Gastrocnemius medialis (tissue), 4 donors: ENCODE measurements at regions not wholly inside any gene's neighbourhood (a gene's known extent, or its start where the extent isn't known, plus 50 kb on each side); places are given as distances from the start of the nearest gene placed in this dataset.
A peak's percentile ranks its signal among the peaks of the same experiment; 100 is the strongest.

Experiments
- ATAC-seq, 2 donors: fragments of 150-250 bp; one replicate each; pipeline ENCODE4 v1.9.1; 2016
- DNase-seq, 2 donors: peaks; one replicate each; pipeline ENCODE4 v3.0.0-alpha.2; 2019
- H3K27ac ChIP-seq, 4 donors: fragments of 200-600 bp; sonication (generic); 1 replicate in 1 of 4; 2 replicates in 3 of 4; pipeline ENCODE4 v1.5.1; 2016 to 2018; ENCODE audit warnings: mild to moderate bottlenecking in 2 of 4, moderate library complexity in 1 of 4
- H3K27me3 ChIP-seq, 3 donors: fragments of 200-600 bp; sonication (generic) in 2 of 3; 1 replicate in 1 of 3; 2 replicates in 2 of 3; pipeline versions ENCODE4 v1.5.1 to v1.6.0; 2016 to 2019; ENCODE audit warnings: mild to moderate bottlenecking in 1 of 3, moderate library complexity in 1 of 3
- H3K36me3 ChIP-seq, 2 donors: fragments of 200-600 bp; sonication (generic) in 1 of 2; one replicate each; pipeline ENCODE4 v1.5.1; 2017 to 2018
- H3K4me1 ChIP-seq, 2 donors: fragments of 200-600 bp; sonication (generic) in 1 of 2; one replicate each; pipeline ENCODE4 v1.5.1; 2016 to 2017; ENCODE audit warnings: mild to moderate bottlenecking in 2 of 2
- H3K4me3 ChIP-seq, 4 donors: fragments of 200-600 bp; sonication (generic) in 3 of 4; 1 replicate in 1 of 4; 2 replicates in 3 of 4; pipeline ENCODE4 v1.5.1; 2016 to 2019; ENCODE audit warnings: mild to moderate bottlenecking in 2 of 4
- H3K9me3 ChIP-seq, 3 donors: fragments of 200-600 bp; sonication (generic) in 2 of 3; 1 replicate in 1 of 3; 2 replicates in 2 of 3; pipeline ENCODE4 v1.5.1; 2016 to 2019
- CTCF ChIP-seq, 5 experiments: fragments of 450-650 bp in 3 of 5; fragments of 200-600 bp in 2 of 5; sonication (generic) in 2 of 5; IDR thresholded peaks in 4 of 5; conservative IDR thresholded peaks in 1 of 5; 1 replicate in 4 of 5; 2 replicates in 1 of 5; pipeline ENCODE4 v1.5.1; 2016 to 2019; ENCODE audit warnings: antibody characterized with exemption in 5 of 5, mild to moderate bottlenecking in 3 of 5, moderate library complexity in 3 of 5
- POLR2A ChIP-seq, 2 donors: fragments of 450-650 bp; IDR thresholded peaks; one replicate each; pipeline ENCODE4 v1.6.1; 2017; ENCODE audit warnings: antibody characterized with exemption in 2 of 2, mild to moderate bottlenecking in 2 of 2, moderate library complexity in 2 of 2
- in situ Hi-C, 4 donors: fragments of 200-750 bp; cut with MboI; loops; one replicate each; pipeline versions ENCODE4 v1.15.0 to v1.8.0; 2017; ENCODE audit warnings: low sequenced_read_pairs in 4 of 4
- intact Hi-C: fragments of 100-400 bp; cut with DNase I; formaldehyde crosslinking; loops from one replicate; pipeline ENCODE4 v1.15.1; 2023; ENCODE audit warnings: low total_unique reads

- intact Hi-C loops (no loop called here), in situ Hi-C loops (no loop called here)
- Histone ChIP-seq H3K4me3 (no peak overlapping the region), H3K27ac (no peak overlapping the region), H3K36me3 (no peaks in the 10 kb centered on the region), H3K27me3 (no peaks in the 10 kb centered on the region), H3K4me1 (peaks cover 0 to 7% of the 10 kb centered on the region in 2 donors), H3K9me3 (no peaks in the 10 kb centered on the region)
- no peak for DNase-seq
- TF ChIP-seq POLR2A (IDR thresholded peaks at IDR 0.05) (no peak), CTCF (IDR thresholded peaks at IDR 0.05 in 4 of 5, conservative IDR thresholded peaks at IDR 0.05 in 1 of 5) (no peak)
- ATAC-seq: no peak
Observed at GRCh38 chr2:150171065-150171548, 316.4 kb downstream of the RND3 start.

DNA sequence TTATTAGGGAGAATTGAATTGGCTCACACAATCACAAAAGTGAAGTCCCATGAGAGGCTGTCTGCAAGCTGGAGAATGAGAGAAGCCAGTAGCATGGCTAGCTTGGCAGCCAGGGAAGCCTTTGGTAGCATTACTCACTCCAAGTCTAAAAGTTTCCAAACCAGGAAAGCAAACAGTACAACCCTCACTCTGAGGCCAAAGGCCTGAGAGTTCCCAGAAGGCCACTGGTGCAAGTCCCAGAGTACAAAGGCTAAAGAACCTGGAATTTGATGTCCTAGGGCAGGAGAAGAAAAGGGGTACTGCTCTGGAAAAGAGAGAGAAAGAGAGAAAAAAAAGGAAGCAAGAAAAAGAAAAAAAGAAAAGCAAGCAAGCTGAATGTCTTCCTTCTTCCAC is 318.2 kb downstream of the RND3 start:
- peak in 1 of 2 donors; percentile 45 for ATAC-seq

GRCh38 chr2:150168595-150169236 is 318.8 kb downstream of the RND3 start:
- H3K4me1 ChIP-seq: peaks cover 0 to 12% of the 10 kb centered on the region in 2 donors
- H3K27me3 ChIP-seq: no peaks in the 10 kb centered on the region
- in situ Hi-C loops (no loop called here), intact Hi-C loops (no loop called here)
- DNase-seq (no peak), ATAC-seq (no peak)
- H3K36me3 ChIP-seq: no peaks in the 10 kb centered on the region
- H3K27ac ChIP-seq: no peak overlapping the region
- no peaks in the 10 kb centered on the region for H3K9me3 ChIP-seq
- TF ChIP-seq POLR2A (IDR thresholded peaks at IDR 0.05): no peak
- no peak for TF ChIP-seq CTCF (IDR thresholded peaks at IDR 0.05 in 4 of 5, conservative IDR thresholded peaks at IDR 0.05 in 1 of 5)
- H3K4me3 ChIP-seq: no peak overlapping the region

More for the DNA sequence above, 318.2 kb downstream of the RND3 start:
- Histone ChIP-seq H3K36me3 (no peaks in the 10 kb centered on the region), H3K27me3 (no peaks in the 10 kb centered on the region), H3K9me3 (no peaks in the 10 kb centered on the region), H3K4me1 (peaks cover 0 to 12% of the 10 kb centered on the region in 2 donors), H3K27ac (no peak overlapping the region), H3K4me3 (no peak overlapping the region)
- in situ Hi-C loops (no loop called here), intact Hi-C loops (no loop called here)
- peak; percentile 2 to 24 for DNase-seq
- no peak for TF ChIP-seq POLR2A (IDR thresholded peaks at IDR 0.05)
- TF ChIP-seq CTCF (IDR thresholded peaks at IDR 0.05 in 4 of 5, conservative IDR thresholded peaks at IDR 0.05 in 1 of 5): no peak

DNA sequence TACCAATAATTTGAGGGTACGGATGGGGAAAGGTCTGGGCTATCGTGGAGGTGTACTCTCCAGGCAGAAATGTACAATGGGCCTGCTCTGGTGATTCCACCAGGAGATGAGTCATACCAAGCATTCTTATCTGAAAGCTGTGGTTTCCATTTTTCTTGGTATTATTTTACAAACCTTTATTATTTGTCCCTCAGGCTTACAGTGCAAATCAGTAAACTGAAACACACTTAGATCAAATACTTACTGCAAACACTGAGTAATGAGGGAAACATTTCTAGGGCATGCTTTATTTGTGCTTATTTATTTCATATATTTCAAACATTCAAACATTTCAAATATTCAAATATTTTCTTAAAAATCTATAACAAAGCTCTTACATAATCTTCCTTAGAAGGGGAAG is 319.8 kb downstream of the RND3 start:
- intact Hi-C loops: no loop called here
- ATAC-seq (no peak), DNase-seq (no peak)
- H3K27ac ChIP-seq: no peak overlapping the region
- H3K4me3 ChIP-seq: no peak overlapping the region
- H3K36me3 ChIP-seq: no peaks in the 10 kb centered on the region
- in situ Hi-C loops: no loop called here
- H3K9me3 ChIP-seq: no peaks in the 10 kb centered on the region
- H3K4me1 ChIP-seq: peaks cover 0 to 12% of the 10 kb centered on the region in 2 donors
- TF ChIP-seq CTCF (IDR thresholded peaks at IDR 0.05 in 4 of 5, conservative IDR thresholded peaks at IDR 0.05 in 1 of 5) (no peak), POLR2A (IDR thresholded peaks at IDR 0.05) (no peak)
- H3K27me3 ChIP-seq: no peaks in the 10 kb centered on the region
